Bronchial epithelial cell (primary cell): ENCODE measurements at regions not wholly inside any gene's neighbourhood (a gene's known extent, or its start where the extent isn't known, plus 50 kb on each side); places are given as distances from the start of the nearest gene placed in this dataset.
A peak's percentile ranks its signal among the peaks of the same experiment; 100 is the strongest.
"Not testable (repeated sequence)": the region's sequence is repeated elsewhere in the genome, so short reads cannot be mapped to it uniquely, and the experiment has no call there.

ENCODE experiments used
- DNase-seq: peaks from one replicate; pipeline ENCODE4 v3.0.0-alpha.2; 2010; ENCODE audit warnings: low read depth
- FAIRE-seq: peaks from 2 replicates; lab custom pipeline; 2011; peaks lifted over from hg19 to GRCh38; lab: Jason Lieb, UNC
- H3K27me3 ChIP-seq: 2 replicates; pipeline ENCODE4 v1.5.1; 2011; ENCODE audit warnings: low read length; ENCODE audit not compliant: control insufficient read depth, insufficient read depth
- H3K36me3 ChIP-seq: 2 replicates; pipeline ENCODE4 v1.5.1; 2011; ENCODE audit warnings: low read length; ENCODE audit not compliant: control insufficient read depth, insufficient read depth
- H3K4me3 ChIP-seq: 2 replicates; pipeline ENCODE4 v1.5.1; 2011; ENCODE audit warnings: mild to moderate bottlenecking, low read depth, low read length, control low read depth
- TF ChIP-seq, protein P1 (sequence below): IDR thresholded peaks from 2 replicates; pipeline ENCODE4 v1.5.1; 2011; ENCODE audit warnings: mild to moderate bottlenecking, moderate library complexity, low read length, control low read depth, inconsistent platforms; ENCODE audit not compliant: insufficient read depth, severe bottlenecking

DNA sequence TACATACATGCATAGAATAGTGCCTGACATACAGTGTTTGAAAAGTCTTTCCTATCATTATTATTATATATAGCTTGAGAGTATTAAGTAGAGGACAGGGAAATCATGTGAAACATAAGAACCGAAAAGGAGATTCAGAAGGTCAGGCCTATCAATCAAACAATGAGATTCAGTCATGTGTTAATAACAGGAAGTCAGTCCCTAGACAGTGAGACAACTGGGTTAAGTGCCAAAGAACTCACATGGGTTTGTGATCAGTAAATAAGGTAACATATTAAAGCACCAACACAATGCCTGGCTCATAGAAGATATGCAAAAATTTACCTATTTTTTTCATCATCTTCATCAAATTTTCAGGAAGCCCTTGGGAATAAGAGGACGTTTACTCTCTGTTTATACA, 174.3 kb upstream of the FAT3 start:
- FAIRE-seq, result no peak
- no peaks in the 10 kb centered on the region for H3K36me3 ChIP-seq
- DNase-seq, result peak; percentile 18
- no peak overlapping the region for H3K4me3 ChIP-seq
- H3K27me3 ChIP-seq, result no peaks in the 10 kb centered on the region
- TF ChIP-seq, protein P1, sequence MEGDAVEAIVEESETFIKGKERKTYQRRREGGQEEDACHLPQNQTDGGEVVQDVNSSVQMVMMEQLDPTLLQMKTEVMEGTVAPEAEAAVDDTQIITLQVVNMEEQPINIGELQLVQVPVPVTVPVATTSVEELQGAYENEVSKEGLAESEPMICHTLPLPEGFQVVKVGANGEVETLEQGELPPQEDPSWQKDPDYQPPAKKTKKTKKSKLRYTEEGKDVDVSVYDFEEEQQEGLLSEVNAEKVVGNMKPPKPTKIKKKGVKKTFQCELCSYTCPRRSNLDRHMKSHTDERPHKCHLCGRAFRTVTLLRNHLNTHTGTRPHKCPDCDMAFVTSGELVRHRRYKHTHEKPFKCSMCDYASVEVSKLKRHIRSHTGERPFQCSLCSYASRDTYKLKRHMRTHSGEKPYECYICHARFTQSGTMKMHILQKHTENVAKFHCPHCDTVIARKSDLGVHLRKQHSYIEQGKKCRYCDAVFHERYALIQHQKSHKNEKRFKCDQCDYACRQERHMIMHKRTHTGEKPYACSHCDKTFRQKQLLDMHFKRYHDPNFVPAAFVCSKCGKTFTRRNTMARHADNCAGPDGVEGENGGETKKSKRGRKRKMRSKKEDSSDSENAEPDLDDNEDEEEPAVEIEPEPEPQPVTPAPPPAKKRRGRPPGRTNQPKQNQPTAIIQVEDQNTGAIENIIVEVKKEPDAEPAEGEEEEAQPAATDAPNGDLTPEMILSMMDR, result no peak

DNA sequence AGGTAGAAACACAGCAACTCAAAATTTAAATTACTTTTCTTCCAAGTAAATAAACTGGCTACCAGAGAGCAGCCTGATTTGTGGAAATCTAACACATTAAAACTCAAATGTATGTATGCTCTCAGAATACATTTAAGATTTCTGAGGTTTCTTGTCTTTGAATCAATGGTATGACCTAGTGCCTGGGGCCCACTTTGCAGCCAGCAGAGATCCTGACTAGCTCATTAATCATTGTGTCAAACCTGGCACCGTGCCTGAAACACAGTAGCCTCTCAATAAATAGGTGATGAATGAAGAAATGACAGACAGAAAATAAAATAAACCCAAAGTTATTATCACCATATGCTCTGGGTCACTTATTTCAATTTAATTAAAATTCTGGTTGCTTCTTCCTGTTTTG, 176.2 kb upstream of the FAT3 start:
- FAIRE-seq (no peak), DNase-seq (peak; percentile 86)
- TF ChIP-seq, protein P1, result no peak
- Histone ChIP-seq H3K4me3 (no peak overlapping the region), H3K36me3 (no peaks in the 10 kb centered on the region), H3K27me3 (no peaks in the 10 kb centered on the region)

DNA sequence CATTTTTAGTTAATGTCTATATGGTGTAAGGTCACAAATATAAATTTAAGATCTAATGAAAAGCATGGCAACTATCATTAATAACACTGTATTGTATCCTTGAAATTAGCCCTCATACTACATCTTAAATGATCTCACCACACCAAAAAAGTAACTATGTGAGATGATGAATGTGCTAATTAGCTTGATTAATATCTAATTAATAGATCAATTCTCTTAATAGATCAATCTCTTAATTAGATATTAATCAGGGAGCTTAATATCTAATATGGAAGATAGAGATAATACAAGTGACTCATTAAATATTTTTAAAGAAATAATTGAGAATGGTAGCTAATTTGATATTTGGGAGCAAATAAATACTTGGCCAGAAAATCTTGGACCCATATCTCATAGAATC, 178.5 kb upstream of the FAT3 start:
- TF ChIP-seq, protein P1, result no peak
- FAIRE-seq (no peak), DNase-seq (no peak)
- Histone ChIP-seq H3K4me3 (no peak overlapping the region), H3K36me3 (no peaks in the 10 kb centered on the region), H3K27me3 (no peaks in the 10 kb centered on the region)

DNA sequence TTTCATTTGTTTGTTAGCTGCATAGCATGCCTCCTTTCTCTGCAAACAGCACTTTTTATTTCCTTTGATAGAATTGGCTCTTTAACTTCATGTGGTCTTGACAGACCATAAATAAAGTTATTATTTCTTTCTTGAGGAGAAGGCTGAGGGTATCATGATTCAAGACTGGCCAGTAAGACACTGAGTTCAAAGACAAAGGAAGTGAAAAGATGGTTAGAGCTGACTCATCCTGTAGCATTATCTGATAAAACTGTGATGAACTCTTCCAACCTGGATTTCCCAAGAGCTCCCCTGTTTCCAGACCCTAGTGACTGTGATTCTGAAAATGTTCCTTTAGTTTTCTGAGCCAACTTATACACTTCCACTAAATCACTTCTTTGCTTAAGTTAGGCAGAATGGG, 179.3 kb upstream of the FAT3 start:
- FAIRE-seq (no peak), DNase-seq (no peak)
- TF ChIP-seq, protein P1, result no peak
- no peaks in the 10 kb centered on the region for H3K27me3 ChIP-seq
- no peak overlapping the region for H3K4me3 ChIP-seq
- H3K36me3 ChIP-seq, result no peaks in the 10 kb centered on the region

DNA sequence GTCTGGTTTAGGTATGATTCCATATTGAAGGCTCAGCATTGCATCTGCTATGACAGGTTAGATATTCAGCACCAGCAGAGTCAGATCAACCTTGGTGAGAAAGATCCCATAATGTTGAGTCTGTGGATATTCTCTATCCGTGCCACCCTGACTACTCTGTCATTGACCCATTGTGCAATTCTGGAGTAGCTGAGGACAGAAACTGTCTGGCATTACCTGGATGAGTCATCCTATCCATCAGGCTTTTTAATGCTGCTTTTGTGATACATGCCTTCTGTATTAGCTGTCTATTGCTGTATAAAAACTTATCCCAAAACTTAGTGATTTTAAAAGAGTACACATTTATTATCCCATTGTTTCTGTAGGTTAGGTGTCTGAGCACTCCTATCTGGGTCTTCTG, 189.1 kb upstream of the FAT3 start:
- TF ChIP-seq, protein P1, result no peak
- no peaks in the 10 kb centered on the region for H3K27me3 ChIP-seq
- DNase-seq (peak; percentile 86), FAIRE-seq (no peak)
- no peak overlapping the region for H3K4me3 ChIP-seq
- no peaks in the 10 kb centered on the region for H3K36me3 ChIP-seq

DNA sequence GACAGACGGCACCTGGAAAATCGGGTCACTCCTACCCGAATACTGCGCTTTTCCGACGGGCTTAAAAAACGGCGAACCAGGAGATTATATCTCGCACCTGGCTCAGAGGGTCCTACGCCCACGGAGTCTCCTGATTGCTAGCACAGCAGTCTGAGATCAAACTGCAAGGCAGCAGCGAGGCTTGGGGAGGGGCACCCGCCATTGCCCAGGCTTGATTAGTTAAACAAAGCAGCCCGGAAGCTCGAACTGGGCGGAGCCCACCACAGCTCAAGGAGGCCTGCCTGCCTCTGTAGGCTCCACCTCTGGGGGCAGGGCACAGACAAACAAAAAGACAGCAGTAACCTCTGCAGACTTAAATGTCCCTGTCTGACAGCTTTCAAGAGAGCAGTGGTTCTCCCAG, 197.5 kb upstream of the FAT3 start:
- not testable (repeated sequence) for DNase-seq, FAIRE-seq, H3K4me3 ChIP-seq, H3K27me3 ChIP-seq, H3K36me3 ChIP-seq
